Neural cell (in vitro differentiated cells): ENCODE measurements at regions not wholly inside any gene's neighbourhood (a gene's known extent, or its start where the extent isn't known, plus 50 kb on each side); places are given as distances from the start of the nearest gene placed in this dataset.
A peak's percentile ranks its signal among the peaks of the same experiment; 100 is the strongest.

Source experiments
- H2AFZ ChIP-seq: fragments of 200-600, 300-800 bp; sonication (generic), shearing (Covaris generic); 2 replicates; pipeline ENCODE4 v1.6.0; 2014; ENCODE audit warnings: low read depth, mild to moderate bottlenecking, antibody characterized with exemption, low read length, moderate library complexity
- H3F3A ChIP-seq: fragments of 200-600 bp; shearing (Covaris generic); 2 replicates; pipeline ENCODE4 v1.6.1; 2016; ENCODE audit warnings: mild to moderate bottlenecking, moderate library complexity, mixed read lengths, antibody characterized with exemption, low read length; ENCODE audit not compliant: insufficient read depth, poor library complexity, severe bottlenecking
- H3K27ac ChIP-seq: fragments of 200-600, 300-800 bp; sonication (generic), shearing (Covaris generic); 2 replicates; pipeline ENCODE4 v1.5.1; 2014; ENCODE audit warnings: mild to moderate bottlenecking, low read length, moderate library complexity
- H3K27me3 ChIP-seq: fragments of 300-800, 200-600 bp; sonication (generic), shearing (Covaris generic); 2 replicates; pipeline ENCODE4 v1.6.0; 2014; ENCODE audit warnings: mild to moderate bottlenecking, low read depth, low read length, moderate library complexity; ENCODE audit not compliant: insufficient read depth
- H3K36me3 ChIP-seq: fragments of 300-800, 200-600 bp; sonication (generic), shearing (Covaris generic); 2 replicates; pipeline ENCODE4 v1.5.1; 2014; ENCODE audit warnings: mild to moderate bottlenecking, antibody characterized with exemption, low read length, moderate library complexity; ENCODE audit not compliant: insufficient read depth
- H3K4me2 ChIP-seq: fragments of 300-800, 200-600 bp; sonication (generic), shearing (Covaris generic); 2 replicates; pipeline ENCODE4 v1.6.0; 2014; ENCODE audit warnings: mild to moderate bottlenecking, low read length
- H3K4me3 ChIP-seq: fragments of 300-800, 200-600 bp; sonication (generic), shearing (Covaris generic); 2 replicates; pipeline ENCODE4 v1.5.1; 2014; ENCODE audit warnings: mild to moderate bottlenecking, low read length, moderate library complexity
- H3K79me2 ChIP-seq: fragments of 200-600 bp; shearing (Covaris generic); replicated peaks from 2 replicates; pipeline ENCODE4 v1.6.0; 2014; ENCODE audit warnings: mild to moderate bottlenecking, low read length, moderate library complexity; ENCODE audit not compliant: insufficient read depth
- H3K9ac ChIP-seq: fragments of 300-800, 200-600 bp; sonication (generic), shearing (Covaris generic); 2 replicates; pipeline ENCODE4 v1.6.1; 2016; ENCODE audit warnings: mild to moderate bottlenecking, low read length, mixed read lengths
- H3K9me2 ChIP-seq: fragments of 200-600 bp; shearing (Covaris generic); 2 replicates; pipeline ENCODE4 v1.6.1; 2016; ENCODE audit warnings: mild to moderate bottlenecking, low read length, mixed read lengths; ENCODE audit not compliant: insufficient read depth
- H3K9me3 ChIP-seq: fragments of 200-600, 300-800 bp; sonication (generic), shearing (Covaris generic); 2 replicates; pipeline ENCODE4 v1.6.1; 2016; ENCODE audit warnings: mild to moderate bottlenecking, mixed run types, low read length, moderate library complexity, mixed read lengths
- H4K20me1 ChIP-seq: fragments of 200-600 bp; shearing (Covaris generic); 2 replicates; pipeline ENCODE4 v1.6.1; 2016; ENCODE audit warnings: mild to moderate bottlenecking, mixed run types; ENCODE audit not compliant: insufficient read depth
- CTCF ChIP-seq: fragments of 450-650 bp; IDR thresholded peaks from 2 replicates; pipeline ENCODE4 v1.5.1; 2014; ENCODE audit warnings: antibody characterized with exemption, mild to moderate bottlenecking, moderate library complexity; ENCODE audit not compliant: poor library complexity, severe bottlenecking
- EP300 ChIP-seq: fragments of 450-650 bp; conservative IDR thresholded peaks from 2 replicates; pipeline ENCODE4 v1.6.1; 2014; ENCODE audit warnings: antibody characterized with exemption, mild to moderate bottlenecking, moderate library complexity; ENCODE audit not compliant: poor library complexity, severe bottlenecking
- EZH2 ChIP-seq: fragments of 200-600, 300-800 bp; shearing (Covaris generic), sonication (generic); IDR thresholded peaks from 2 replicates; pipeline ENCODE4 v1.6.1; 2014; ENCODE audit warnings: antibody characterized with exemption, low read length, borderline replicate concordance, mild to moderate bottlenecking; ENCODE audit not compliant: insufficient read depth, poor library complexity, severe bottlenecking
- MXI1 ChIP-seq: fragments of 450-650 bp; conservative IDR thresholded peaks from 2 replicates; pipeline ENCODE4 v1.6.1; 2014; ENCODE audit warnings: antibody characterized with exemption, mild to moderate bottlenecking; ENCODE audit not compliant: poor library complexity, severe bottlenecking
- POLR2AphosphoS5 ChIP-seq: IDR thresholded peaks from 2 replicates; pipeline ENCODE4 v1.6.1; 2012
- RAD21 ChIP-seq: fragments of 450-650 bp; conservative IDR thresholded peaks from 2 replicates; pipeline ENCODE4 v1.6.1; 2014; ENCODE audit warnings: antibody characterized with exemption, mild to moderate bottlenecking, moderate library complexity
- SMC3 ChIP-seq: fragments of 450-650 bp; conservative IDR thresholded peaks from 2 replicates; pipeline ENCODE4 v1.6.1; 2014; ENCODE audit warnings: antibody characterized with exemption, mild to moderate bottlenecking, moderate library complexity; ENCODE audit not compliant: poor library complexity
- TAF1 ChIP-seq: IDR thresholded peaks from 2 replicates; pipeline ENCODE4 v1.6.1; 2012; ENCODE audit warnings: low read depth
- TF ChIP-seq, protein P1 (sequence below): IDR thresholded peaks from 2 replicates; pipeline ENCODE4 v1.6.1; 2012; ENCODE audit warnings: borderline replicate concordance

- H3K27me3 ChIP-seq: no peaks in the 10 kb centered on the region
- H3K27ac ChIP-seq: no peak overlapping the region
- H3K36me3 ChIP-seq: no peaks in the 10 kb centered on the region
- no peak overlapping the region for H3K9ac ChIP-seq
- no peaks in the 10 kb centered on the region for H3F3A ChIP-seq
- no peak for TF ChIP-seq EZH2
- TF ChIP-seq, protein P1, sequence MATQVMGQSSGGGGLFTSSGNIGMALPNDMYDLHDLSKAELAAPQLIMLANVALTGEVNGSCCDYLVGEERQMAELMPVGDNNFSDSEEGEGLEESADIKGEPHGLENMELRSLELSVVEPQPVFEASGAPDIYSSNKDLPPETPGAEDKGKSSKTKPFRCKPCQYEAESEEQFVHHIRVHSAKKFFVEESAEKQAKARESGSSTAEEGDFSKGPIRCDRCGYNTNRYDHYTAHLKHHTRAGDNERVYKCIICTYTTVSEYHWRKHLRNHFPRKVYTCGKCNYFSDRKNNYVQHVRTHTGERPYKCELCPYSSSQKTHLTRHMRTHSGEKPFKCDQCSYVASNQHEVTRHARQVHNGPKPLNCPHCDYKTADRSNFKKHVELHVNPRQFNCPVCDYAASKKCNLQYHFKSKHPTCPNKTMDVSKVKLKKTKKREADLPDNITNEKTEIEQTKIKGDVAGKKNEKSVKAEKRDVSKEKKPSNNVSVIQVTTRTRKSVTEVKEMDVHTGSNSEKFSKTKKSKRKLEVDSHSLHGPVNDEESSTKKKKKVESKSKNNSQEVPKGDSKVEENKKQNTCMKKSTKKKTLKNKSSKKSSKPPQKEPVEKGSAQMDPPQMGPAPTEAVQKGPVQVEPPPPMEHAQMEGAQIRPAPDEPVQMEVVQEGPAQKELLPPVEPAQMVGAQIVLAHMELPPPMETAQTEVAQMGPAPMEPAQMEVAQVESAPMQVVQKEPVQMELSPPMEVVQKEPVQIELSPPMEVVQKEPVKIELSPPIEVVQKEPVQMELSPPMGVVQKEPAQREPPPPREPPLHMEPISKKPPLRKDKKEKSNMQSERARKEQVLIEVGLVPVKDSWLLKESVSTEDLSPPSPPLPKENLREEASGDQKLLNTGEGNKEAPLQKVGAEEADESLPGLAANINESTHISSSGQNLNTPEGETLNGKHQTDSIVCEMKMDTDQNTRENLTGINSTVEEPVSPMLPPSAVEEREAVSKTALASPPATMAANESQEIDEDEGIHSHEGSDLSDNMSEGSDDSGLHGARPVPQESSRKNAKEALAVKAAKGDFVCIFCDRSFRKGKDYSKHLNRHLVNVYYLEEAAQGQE: peak; percentile 17
- no peak for TF ChIP-seq RAD21
- TF ChIP-seq POLR2AphosphoS5: no peak
- no peak overlapping the region for H3K4me2 ChIP-seq
- no peaks in the 10 kb centered on the region for H3K9me2 ChIP-seq
- H4K20me1 ChIP-seq: no peaks in the 10 kb centered on the region
- no peaks in the 10 kb centered on the region for H3K9me3 ChIP-seq
- H3K79me2 ChIP-seq: no peaks in the 10 kb centered on the region
- no peak overlapping the region for H2AFZ ChIP-seq
- no peak overlapping the region for H3K4me3 ChIP-seq
These were observed 542.3 kb upstream of the ROBO2 start for GRCh38 chr3:76497636-76498035.

- no peaks in the 10 kb centered on the region for H4K20me1 ChIP-seq
- H3F3A ChIP-seq: no peaks in the 10 kb centered on the region
- no peak overlapping the region for H2AFZ ChIP-seq
- H3K4me3 ChIP-seq: no peak overlapping the region
- H3K9me3 ChIP-seq: no peaks in the 10 kb centered on the region
- H3K27me3 ChIP-seq: no peaks in the 10 kb centered on the region
- H3K9me2 ChIP-seq: no peaks in the 10 kb centered on the region
- no peaks in the 10 kb centered on the region for H3K79me2 ChIP-seq
- H3K36me3 ChIP-seq: no peaks in the 10 kb centered on the region
- H3K9ac ChIP-seq: no peak overlapping the region
- TF ChIP-seq, protein P1: no peak
- TF ChIP-seq RAD21: no peak
- no peak for TF ChIP-seq POLR2AphosphoS5
- TF ChIP-seq EZH2: no peak
- TF ChIP-seq CTCF: no peak
- TF ChIP-seq SMC3: no peak
- TF ChIP-seq EP300: no peak
- TF ChIP-seq TAF1: no peak
- TF ChIP-seq MXI1: no peak
- no peak overlapping the region for H3K4me2 ChIP-seq
- H3K27ac ChIP-seq: no peak overlapping the region
These were observed 539.1 kb upstream of the ROBO2 start for GRCh38 chr3:76500746-76501275.
